Spinal cord (tissue), 9 donors: ENCODE measurements at regions not wholly inside any gene's neighbourhood (a gene's known extent, or its start where the extent isn't known, plus 50 kb on each side); places are given as distances from the start of the nearest gene placed in this dataset.
"Not testable (repeated sequence)": the region's sequence is repeated elsewhere in the genome, so short reads cannot be mapped to it uniquely, and the experiment has no call there.

Source experiments
- DNase-seq, 6 donors: peaks; one replicate each; pipeline versions ENCODE4 v3.0.0 to v3.0.0-alpha.2; 2013 to 2015; ENCODE audit warnings: low spot score in 6 of 6, low read depth in 4 of 6
- H3K27ac ChIP-seq: one replicate; pipeline ENCODE4 v1.5.1; 2013; ENCODE audit warnings: low read depth, low read length, control low read depth
- H3K27me3 ChIP-seq: one replicate; pipeline ENCODE4 v1.6.1; 2013; ENCODE audit warnings: low read length; ENCODE audit not compliant: control insufficient read depth, insufficient read depth
- H3K36me3 ChIP-seq: one replicate; pipeline ENCODE4 v1.6.1; 2013; ENCODE audit warnings: low read length; ENCODE audit not compliant: control insufficient read depth, insufficient read depth
- H3K4me1 ChIP-seq: one replicate; pipeline ENCODE4 v1.6.1; 2013; ENCODE audit warnings: low read length; ENCODE audit not compliant: control insufficient read depth, insufficient read depth
- H3K4me3 ChIP-seq: one replicate; pipeline ENCODE4 v1.5.1; 2013; ENCODE audit warnings: low read depth, low read length, control low read depth
- H3K9me3 ChIP-seq: one replicate; pipeline ENCODE4 v1.6.1; 2013; ENCODE audit warnings: low read length; ENCODE audit not compliant: control insufficient read depth, insufficient read depth
- WGBS: methylation state at CpG from one replicate; pipeline ENCODE4 v1.1.5; 2013; ENCODE audit warnings: missing lambda C conversion rate; ENCODE audit not compliant: insufficient coverage; 5-methylcytosine and 5-hydroxymethylcytosine counted together
- donor health status: healthy.

GRCh38 chr4:26248647-26249046 lies 72.2 kb upstream of the RBPJ start:
- Histone ChIP-seq H3K27me3 (no peaks in the 10 kb centered on the region), H3K27ac (no peak overlapping the region), H3K36me3 (no peaks in the 10 kb centered on the region), H3K4me3 (no peak overlapping the region), H3K9me3 (peaks cover 4% of the 10 kb centered on the region), H3K4me1 (no peaks in the 10 kb centered on the region)
- peak in 2 of 6 donors; percentile 78 to 91 for DNase-seq

DNA sequence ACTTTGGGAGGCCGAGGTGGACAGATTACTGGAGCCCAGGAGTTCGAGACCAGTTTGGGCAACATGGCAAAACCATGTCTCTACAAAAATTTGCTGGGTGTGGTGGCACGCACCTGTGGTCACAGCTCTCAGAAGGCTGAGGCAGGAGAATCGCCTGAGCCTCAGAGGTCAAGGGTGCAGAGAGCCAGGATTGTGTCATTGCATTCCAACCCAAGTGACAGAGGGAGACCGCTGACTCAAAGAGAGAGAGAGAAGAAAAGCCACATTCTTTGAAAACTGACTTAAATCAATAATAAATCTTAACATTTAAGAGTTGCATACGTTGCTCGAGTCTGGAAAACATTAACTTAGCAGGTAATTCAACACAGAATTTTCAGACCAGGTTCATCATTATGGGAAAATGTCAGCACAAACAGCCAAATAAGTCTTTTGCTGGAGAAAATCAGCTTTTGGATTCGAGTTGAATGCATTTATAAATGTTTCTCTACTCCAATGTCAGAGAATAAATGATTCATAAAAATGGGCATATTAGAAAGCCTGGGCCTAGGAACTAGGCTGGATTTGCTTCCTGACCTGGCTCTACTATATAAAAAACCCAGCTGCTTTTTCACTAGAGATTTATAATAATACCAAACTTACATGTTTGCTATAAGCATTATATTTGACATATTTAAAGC lies 68.3 kb upstream of the RBPJ start:
- Histone ChIP-seq H3K27ac (no peak overlapping the region), H3K27me3 (no peaks in the 10 kb centered on the region), H3K9me3 (no peaks in the 10 kb centered on the region), H3K4me1 (no peaks in the 10 kb centered on the region), H3K4me3 (no peak overlapping the region), H3K36me3 (no peaks in the 10 kb centered on the region)
- 95% methylated on average over 4 of the region's 8 CpGs for WGBS
- no peak for DNase-seq

DNA sequence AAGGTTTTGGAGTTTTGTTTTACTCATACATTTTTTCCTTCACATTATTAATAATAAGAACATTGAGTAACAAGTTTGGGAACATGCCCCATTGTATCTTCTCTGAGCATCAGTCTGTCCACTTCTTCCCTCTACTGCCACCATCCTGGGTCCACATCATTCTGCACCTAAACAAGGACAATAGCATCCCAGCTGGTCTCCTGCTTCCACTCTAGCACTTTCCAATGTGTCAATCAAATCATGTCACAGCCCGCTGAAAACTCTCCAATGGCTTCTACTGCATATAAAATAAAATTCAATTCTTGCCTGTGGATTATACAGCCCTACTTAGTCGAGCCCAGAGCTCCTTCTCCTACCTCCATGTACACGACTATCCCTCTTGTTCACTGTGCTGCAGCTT lies 66.8 kb upstream of the RBPJ start:
- H3K36me3 ChIP-seq, result no peaks in the 10 kb centered on the region
- no peaks in the 10 kb centered on the region for H3K27me3 ChIP-seq
- H3K4me3 ChIP-seq, result no peak overlapping the region
- no peaks in the 10 kb centered on the region for H3K9me3 ChIP-seq
- H3K27ac ChIP-seq, result no peak overlapping the region
- DNase-seq, result no peak
- no peaks in the 10 kb centered on the region for H3K4me1 ChIP-seq
- 69% methylated on average over 3 of the region's 3 CpGs for WGBS

DNA sequence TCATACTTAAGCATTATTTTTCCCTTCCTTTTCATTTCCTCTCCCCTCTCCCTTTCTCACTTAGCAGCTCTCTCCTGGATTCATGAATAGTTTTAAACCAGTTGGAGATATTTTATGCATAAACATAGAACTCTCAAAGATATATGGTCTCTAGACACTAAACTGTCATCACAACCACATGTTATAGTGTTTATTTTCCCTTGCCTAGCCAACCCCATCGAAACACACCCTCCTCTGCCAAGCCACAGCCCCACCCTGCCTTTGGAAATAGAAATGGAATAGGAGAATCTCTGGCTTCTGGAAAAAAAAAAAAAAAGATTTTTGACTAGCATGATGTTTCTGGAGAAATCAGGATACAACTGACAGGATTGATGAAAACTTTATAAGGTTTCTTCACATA lies 64.8 kb upstream of the RBPJ start:
- WGBS, result no CpG with 5 or more reads among the region's 1 CpG
- Histone ChIP-seq H3K4me1 (no peaks in the 10 kb centered on the region), H3K27ac (no peak overlapping the region), H3K9me3 (no peaks in the 10 kb centered on the region), H3K27me3 (no peaks in the 10 kb centered on the region), H3K4me3 (no peak overlapping the region), H3K36me3 (no peaks in the 10 kb centered on the region)
- peak in 1 of 6 donors; percentile 62 for DNase-seq

- not testable (repeated sequence) for H3K36me3 ChIP-seq, H3K4me3 ChIP-seq, DNase-seq, H3K9me3 ChIP-seq, H3K4me1 ChIP-seq, H3K27ac ChIP-seq, H3K27me3 ChIP-seq
- 93% methylated on average over 2 of the region's 2 CpGs for WGBS
Measured at GRCh38 chr4:26257444-26257843, 63.4 kb upstream of the RBPJ start.

DNA sequence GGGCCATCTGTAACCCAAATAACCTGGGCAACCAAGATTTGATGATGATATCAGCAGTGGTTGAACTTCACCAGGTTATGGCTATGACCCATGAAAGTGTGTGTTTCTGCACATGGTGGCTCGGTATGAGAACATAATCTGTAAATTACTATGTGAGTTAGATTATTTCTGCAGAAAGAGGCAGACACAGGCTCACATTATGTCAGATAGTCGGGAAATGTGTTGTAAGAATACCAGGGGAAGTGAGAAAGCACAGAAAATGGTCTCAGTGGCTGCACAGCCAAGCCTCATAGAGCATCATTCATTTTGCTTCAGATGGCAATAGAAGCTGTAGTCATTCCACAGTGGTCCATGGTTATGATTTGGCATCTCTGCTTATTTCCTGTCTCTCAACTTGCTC lies 63.0 kb upstream of the RBPJ start:
- Histone ChIP-seq H3K27ac (no peak overlapping the region), H3K27me3 (no peaks in the 10 kb centered on the region), H3K36me3 (no peaks in the 10 kb centered on the region), H3K4me3 (no peak overlapping the region), H3K4me1 (no peaks in the 10 kb centered on the region), H3K9me3 (no peaks in the 10 kb centered on the region)
- WGBS, result 84% methylated on average over 2 of the region's 2 CpGs
- DNase-seq, result no peak

- WGBS, result no CpG with 5 or more reads among the region's 2 CpGs
- Histone ChIP-seq H3K4me1 (no peaks in the 10 kb centered on the region), H3K27ac (no peak overlapping the region), H3K4me3 (no peak overlapping the region), H3K27me3 (no peaks in the 10 kb centered on the region), H3K36me3 (no peaks in the 10 kb centered on the region), H3K9me3 (no peaks in the 10 kb centered on the region)
- DNase-seq, result no peak
Measured at GRCh38 chr4:26260571-26260970, 60.2 kb upstream of the RBPJ start.

GRCh38 chr4:26261405-26261804 lies 59.4 kb upstream of the RBPJ start:
- H3K4me1 ChIP-seq, result no peaks in the 10 kb centered on the region
- H3K9me3 ChIP-seq, result no peaks in the 10 kb centered on the region
- no peak for DNase-seq
- no peaks in the 10 kb centered on the region for H3K36me3 ChIP-seq
- no peak overlapping the region for H3K27ac ChIP-seq
- H3K4me3 ChIP-seq, result no peak overlapping the region
- no peaks in the 10 kb centered on the region for H3K27me3 ChIP-seq
- 80% methylated on average over 1 of the region's 2 CpGs for WGBS

DNA sequence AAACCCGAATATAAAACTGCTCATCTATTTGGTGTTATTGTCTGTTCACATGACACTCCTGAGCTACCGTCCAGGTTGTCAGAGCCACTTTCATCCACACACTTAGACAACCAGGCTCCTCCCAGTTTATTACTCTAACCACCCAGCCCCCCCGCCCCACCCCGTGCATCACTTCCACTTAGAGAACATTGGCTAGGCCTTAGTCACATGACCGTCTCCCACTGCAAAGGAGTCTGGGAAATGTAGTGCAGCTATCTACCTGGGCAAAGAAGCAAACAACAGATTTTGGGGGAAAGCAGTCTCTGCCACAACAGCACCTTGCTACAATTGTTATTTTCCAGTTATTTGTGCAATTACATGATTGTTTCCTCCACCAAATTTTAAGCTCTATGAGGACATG lies 57.6 kb upstream of the RBPJ start:
- Histone ChIP-seq H3K4me3 (no peak overlapping the region), H3K27ac (no peak overlapping the region), H3K36me3 (no peaks in the 10 kb centered on the region), H3K9me3 (no peaks in the 10 kb centered on the region), H3K27me3 (no peaks in the 10 kb centered on the region), H3K4me1 (no peaks in the 10 kb centered on the region)
- WGBS, result 88% methylated on average over 2 of the region's 5 CpGs
- no peak for DNase-seq

- Histone ChIP-seq H3K4me3 (no peak overlapping the region), H3K27me3 (no peaks in the 10 kb centered on the region), H3K36me3 (no peaks in the 10 kb centered on the region), H3K27ac (no peak overlapping the region), H3K9me3 (no peaks in the 10 kb centered on the region), H3K4me1 (no peaks in the 10 kb centered on the region)
- WGBS, result 89% methylated on average over 1 of the region's 5 CpGs
- DNase-seq, result no peak
Measured at GRCh38 chr4:26264109-26264508, 56.7 kb upstream of the RBPJ start.
